GM19025 (cell line): ENCODE measurements at regions not wholly inside any gene's neighbourhood (a gene's known extent, or its start where the extent isn't known, plus 50 kb on each side); places are given as distances from the start of the nearest gene placed in this dataset.

ENCODE experiments used
- ATAC-seq: cut with Tn5 transposase; IDR thresholded peaks from one replicate; pipeline ENCODE4 v1.9.1; 2021; ENCODE audit warnings: mild to moderate bottlenecking, low read depth, moderate library complexity; ENCODE audit not compliant: unreplicated experiment

- no peak for ATAC-seq
Observed at GRCh38 chr1:82451191-82451590, 650.5 kb downstream of the ADGRL2 start.

DNA sequence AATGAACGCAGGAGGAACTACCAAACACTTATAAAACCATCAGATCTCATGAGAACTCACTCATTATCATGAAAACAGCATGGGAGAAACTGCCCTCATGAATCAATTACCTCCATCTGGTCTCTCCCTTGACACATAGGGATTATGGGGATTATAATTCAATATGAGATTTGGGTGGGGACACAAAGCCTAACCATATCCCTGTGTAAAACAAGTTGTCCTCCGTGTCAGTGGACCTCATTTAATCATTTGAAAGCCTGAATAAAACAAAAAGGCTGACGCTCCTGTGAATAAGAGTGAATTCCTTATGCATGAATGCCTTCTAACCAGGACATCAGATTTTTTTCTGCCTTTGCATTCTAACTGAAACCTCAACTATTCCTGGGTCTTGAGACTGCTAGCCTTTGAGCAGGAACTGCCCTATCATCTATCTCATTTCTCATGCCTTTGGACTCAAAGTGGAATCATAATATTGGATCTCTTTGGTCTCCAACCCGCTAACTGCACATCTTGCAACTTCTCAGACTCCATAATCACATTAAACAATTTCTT lies 648.8 kb downstream of the ADGRL2 start:
- no peak for ATAC-seq

DNA sequence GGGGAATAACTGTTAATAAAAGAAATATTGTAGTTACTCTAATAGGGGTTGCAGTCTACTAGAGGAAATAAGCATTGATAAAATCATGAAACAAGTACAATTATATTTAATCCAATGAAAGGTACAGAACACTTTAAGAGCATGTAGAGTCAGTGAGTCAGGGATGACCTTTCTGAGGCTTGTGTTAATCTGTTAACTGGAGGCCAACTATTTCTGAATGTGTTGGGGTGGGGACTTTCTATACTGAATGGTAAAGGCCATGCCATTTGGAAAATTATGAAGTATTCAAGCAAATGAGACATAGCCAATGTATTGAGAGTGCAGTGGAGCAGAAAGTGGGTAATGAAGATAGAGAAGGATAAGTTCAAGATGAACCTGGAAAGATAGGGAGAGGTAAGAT lies 646.2 kb downstream of the ADGRL2 start:
- ATAC-seq = no peak

DNA sequence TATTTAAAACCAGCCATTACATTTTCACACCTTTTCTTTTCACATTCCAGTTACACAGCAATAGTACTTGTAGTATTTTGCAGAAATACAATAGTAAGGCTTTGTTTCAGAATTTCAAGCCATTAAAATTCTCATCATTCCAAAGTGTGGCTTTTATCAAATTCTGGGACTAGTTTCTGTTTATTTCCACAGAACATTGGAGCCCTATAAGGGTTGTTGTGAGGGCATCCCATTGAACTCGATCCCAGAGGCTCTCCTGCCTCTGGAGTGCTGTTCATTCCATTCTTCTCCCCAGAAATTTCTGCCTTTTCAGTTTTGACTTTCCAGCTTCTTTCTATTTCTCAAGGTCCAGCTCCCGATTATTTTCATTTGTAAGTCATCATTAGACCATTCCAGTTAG lies 645.5 kb downstream of the ADGRL2 start:
- ATAC-seq = no peak

- no peak for ATAC-seq
Observed at GRCh38 chr1:82445827-82446226, 645.1 kb downstream of the ADGRL2 start.

DNA sequence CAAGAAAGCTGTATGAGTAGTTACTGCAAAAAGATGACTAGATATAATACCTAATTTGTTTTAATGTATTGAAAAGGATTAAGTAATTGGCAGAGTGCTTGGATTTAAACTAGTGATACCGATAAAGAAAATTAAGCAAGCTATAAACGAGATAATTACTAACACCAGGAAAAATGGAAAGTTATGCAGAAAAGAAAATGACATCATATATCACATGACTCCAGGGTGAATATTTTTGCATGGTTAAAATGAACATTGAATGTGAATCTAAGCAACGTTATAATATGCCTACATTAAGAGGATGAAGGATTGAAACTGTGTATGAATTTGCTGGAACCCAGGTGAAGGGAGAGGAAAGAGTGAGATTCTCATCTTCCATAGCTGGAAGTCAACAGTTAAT lies 644.4 kb downstream of the ADGRL2 start:
- ATAC-seq = no peak

DNA sequence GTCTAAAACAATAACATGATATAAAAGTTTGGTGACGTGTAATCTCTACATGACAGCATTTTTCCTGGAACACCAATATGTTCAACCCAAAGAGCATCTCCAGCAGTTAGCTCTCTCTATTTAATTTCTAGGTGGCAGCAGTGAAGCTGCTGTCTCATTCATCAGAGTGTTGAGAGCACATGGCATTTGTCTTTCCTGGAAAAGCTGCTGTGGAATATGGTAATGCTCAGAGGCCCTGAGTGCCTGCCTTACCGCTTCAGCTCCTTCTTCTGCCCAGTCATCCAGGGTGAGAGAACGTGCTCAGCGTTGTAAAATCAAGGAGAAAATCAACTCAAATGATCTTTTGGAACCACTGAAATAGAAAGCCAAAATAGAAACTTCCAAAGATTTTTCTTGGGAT lies 640.7 kb downstream of the ADGRL2 start:
- no peak for ATAC-seq

GRCh38 chr1:82423174-82423815 lies 622.6 kb downstream of the ADGRL2 start:
- no peak for ATAC-seq

GRCh38 chr1:82421782-82422181 lies 621.0 kb downstream of the ADGRL2 start:
- no peak for ATAC-seq

- ATAC-seq = no peak
Observed at GRCh38 chr1:82420584-82420983, 619.9 kb downstream of the ADGRL2 start.

DNA sequence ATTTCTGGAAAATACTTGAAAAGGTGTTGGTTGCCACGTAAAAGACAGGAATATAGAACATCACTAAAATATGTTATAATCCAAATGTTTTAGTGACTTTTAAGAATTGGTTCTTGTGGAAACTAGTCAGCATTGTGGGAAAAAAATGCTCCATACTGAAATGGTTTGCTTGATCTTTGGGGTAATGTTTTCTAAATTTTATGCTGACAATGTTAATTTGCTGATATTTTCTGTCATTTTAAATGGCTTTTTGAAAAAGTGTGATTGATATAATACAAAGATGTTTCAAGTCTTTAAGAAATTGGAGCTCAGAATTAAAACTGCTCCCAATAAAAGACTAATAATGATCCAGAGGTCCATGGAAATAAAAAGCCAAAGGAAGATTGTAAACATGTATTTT lies 610.9 kb downstream of the ADGRL2 start:
- ATAC-seq = no peak

- no peak for ATAC-seq
Observed at GRCh38 chr1:82405333-82405732, 604.6 kb downstream of the ADGRL2 start.

DNA sequence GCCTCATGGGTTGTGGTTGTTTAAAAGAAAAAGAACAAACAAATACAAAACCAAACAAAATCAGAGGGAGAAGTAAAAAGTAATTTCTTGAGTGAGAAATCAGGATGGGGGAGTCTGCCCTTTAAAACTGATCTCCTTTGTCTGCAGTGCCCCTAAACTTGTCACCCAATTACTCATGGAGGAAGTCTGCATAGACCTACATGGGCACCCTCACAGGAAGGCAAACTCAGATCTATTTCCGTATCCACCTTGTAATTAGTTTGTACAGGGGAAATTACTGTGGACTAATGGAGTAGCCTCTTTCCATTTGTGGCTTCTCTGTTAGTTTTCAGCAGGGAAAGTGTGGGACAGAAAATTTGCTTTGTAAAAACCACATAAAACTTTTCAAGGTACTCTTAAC lies 600.4 kb downstream of the ADGRL2 start:
- ATAC-seq = no peak

DNA sequence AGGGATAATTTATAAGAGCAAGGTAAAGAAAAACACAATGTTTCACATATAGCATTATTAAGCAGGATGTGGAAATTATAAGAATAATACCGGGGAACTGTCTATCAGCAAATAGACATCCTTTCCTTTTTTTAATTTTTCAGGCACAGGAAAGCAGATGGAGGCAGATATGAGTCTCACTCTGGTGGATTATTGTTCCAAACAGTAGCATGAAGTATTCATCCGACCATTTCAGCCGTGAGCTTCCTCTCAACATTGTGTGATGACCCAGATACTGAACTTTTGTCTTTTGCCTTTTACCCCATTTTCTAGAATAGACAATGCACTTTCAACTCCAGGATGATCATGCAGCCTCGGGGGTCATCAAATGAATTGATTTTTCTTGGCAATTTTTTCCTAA lies 599.8 kb downstream of the ADGRL2 start:
- ATAC-seq = no peak

GRCh38 chr1:82399093-82399492 lies 598.4 kb downstream of the ADGRL2 start:
- no peak for ATAC-seq

GRCh38 chr1:82398357-82398756 lies 597.6 kb downstream of the ADGRL2 start:
- no peak for ATAC-seq

DNA sequence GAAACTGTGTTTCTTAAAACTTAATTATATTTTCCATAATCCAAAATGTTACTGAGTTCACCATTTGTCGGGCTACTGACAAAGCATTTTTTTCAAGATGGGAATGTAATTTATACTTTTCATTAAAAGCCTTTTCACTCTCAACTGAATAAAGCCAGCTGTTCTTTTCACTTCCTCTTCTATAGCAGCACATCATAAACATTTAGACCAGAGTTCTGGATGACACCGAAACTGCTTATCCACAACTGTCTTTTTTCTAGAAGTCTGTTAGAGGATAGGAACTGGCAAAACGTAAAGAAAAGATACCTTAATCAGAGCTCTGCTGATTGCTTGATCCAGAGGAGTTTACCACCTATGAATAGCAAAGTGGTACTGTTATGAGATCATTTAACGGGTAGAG lies 594.7 kb downstream of the ADGRL2 start:
- ATAC-seq = no peak

GRCh38 chr1:82392946-82393345 lies 592.2 kb downstream of the ADGRL2 start:
- no peak for ATAC-seq

GRCh38 chr1:82392513-82392912 lies 591.8 kb downstream of the ADGRL2 start:
- ATAC-seq = no peak

GRCh38 chr1:82391712-82392111 lies 591.0 kb downstream of the ADGRL2 start:
- ATAC-seq = no peak

GRCh38 chr1:82390627-82391026 lies 589.9 kb downstream of the ADGRL2 start:
- ATAC-seq = no peak

GRCh38 chr1:82388679-82389078 lies 587.9 kb downstream of the ADGRL2 start:
- ATAC-seq = no peak

DNA sequence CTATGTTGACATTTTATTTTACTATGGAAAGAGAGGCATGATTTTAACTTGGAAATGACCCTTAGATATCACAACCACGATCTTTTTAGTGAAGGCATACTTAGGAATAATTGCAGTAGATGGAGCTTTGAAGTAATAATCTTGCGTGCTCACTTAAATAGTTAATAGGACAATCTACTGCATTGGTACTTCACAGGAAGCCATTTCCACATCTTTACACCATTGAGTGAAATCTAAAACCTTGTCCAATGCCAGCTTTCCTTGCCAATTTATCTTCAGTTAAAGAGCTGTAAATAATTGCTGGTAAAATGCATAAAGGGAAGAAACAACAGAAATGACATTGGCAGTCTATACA lies 586.3 kb downstream of the ADGRL2 start:
- ATAC-seq = no peak
